ENCODE measurements at regions not wholly inside any gene's neighbourhood (a gene's known extent, or its start where the extent isn't known, plus 50 kb on each side); places are given as distances from the start of the nearest gene placed in this dataset.
"Not testable (repeated sequence)": the region's sequence is repeated elsewhere in the genome, so short reads cannot be mapped to it uniquely, and the experiment has no call there.

GRCh38 chr16:55992551-55992950 is 117.4 kb upstream of the CES5A start:
- Histone ChIP-seq H3K4me3 (ENCODE audit: low read length in 2 of 2) (no peak overlapping the region), H2BK15ac (ENCODE audit: low read length) (no peak overlapping the region), H4K91ac (ENCODE audit: low read depth, low read length, poor library complexity) (no peak overlapping the region), H3K9me3 (replicated peaks in 1 of 2; ENCODE audit: control insufficient read depth in 2 of 2, insufficient read depth in 1 of 2, low read depth in 1 of 2, low read length in 2 of 2) (no peaks in the 10 kb centered on the region), H2BK5ac (ENCODE audit: low read length) (no peak overlapping the region), H3K4me2 (ENCODE audit: insufficient read depth, low read length, poor library complexity, severe bottlenecking) (no peak overlapping the region), H3K18ac (ENCODE audit: low read length) (no peak overlapping the region), H2BK120ac (ENCODE audit: low read depth, low read length) (no peak overlapping the region), H2AFZ (ENCODE audit: low read length) (no peak overlapping the region), H2BK12ac (ENCODE audit: low read length) (no peak overlapping the region), H3K27me3 (ENCODE audit: control insufficient read depth in 3 of 3, insufficient read depth in 3 of 3, low read depth in 1 of 3, low read length in 3 of 3) (no peaks in the 10 kb centered on the region), H2AK5ac (ENCODE audit: low read depth, low read length) (no peak overlapping the region), H3K79me1 (ENCODE audit: low read depth, low read length) (no peaks in the 10 kb centered on the region), H3K14ac (ENCODE audit: low read length) (no peak overlapping the region), H3K27ac (replicated peaks; ENCODE audit: low read length) (no peak overlapping the region), H3K23ac (ENCODE audit: low read depth, low read length, poor library complexity) (no peak overlapping the region), H3K36me3 (replicated peaks in 1 of 2; ENCODE audit: control insufficient read depth in 2 of 2, insufficient read depth in 2 of 2, low read length in 2 of 2) (no peaks in the 10 kb centered on the region), H3K9ac (ENCODE audit: low read depth, low read length, poor library complexity) (no peak overlapping the region), H4K8ac (ENCODE audit: low read depth, low read length) (no peak overlapping the region), H3K4me1 (ENCODE audit: control insufficient read depth in 2 of 2, insufficient read depth in 1 of 2, low read depth in 1 of 2, low read length in 2 of 2) (no peaks in the 10 kb centered on the region), H3K4ac (ENCODE audit: low read length) (no peak overlapping the region)
- DNase-seq (ENCODE audit: low spot score), result no peak
- WGBS, 2 donors (ENCODE audit: extremely low coverage in 2 of 2, insufficient read length in 2 of 2, insufficient replicate concordance in 1 of 2), result no CpG with 5 or more reads among the region's 1 CpG

GRCh38 chr16:55991843-55992242 is 116.7 kb upstream of the CES5A start:
- no CpG with 5 or more reads among the region's 2 CpGs for WGBS, 2 donors (ENCODE audit: extremely low coverage in 2 of 2, insufficient read length in 2 of 2, insufficient replicate concordance in 1 of 2)
- H3K18ac ChIP-seq (ENCODE audit: low read length), result no peak overlapping the region
- H3K4me2 ChIP-seq (ENCODE audit: insufficient read depth, low read length, poor library complexity, severe bottlenecking), result no peak overlapping the region
- no peaks in the 10 kb centered on the region for H3K4me1 ChIP-seq (ENCODE audit: control insufficient read depth in 2 of 2, insufficient read depth in 1 of 2, low read depth in 1 of 2, low read length in 2 of 2)
- no peak overlapping the region for H2AK5ac ChIP-seq (ENCODE audit: low read depth, low read length)
- H3K4me3 ChIP-seq (ENCODE audit: low read length in 2 of 2), result no peak overlapping the region
- H2AFZ ChIP-seq (ENCODE audit: low read length), result no peak overlapping the region
- no peak overlapping the region for H3K4ac ChIP-seq (ENCODE audit: low read length)
- no peak overlapping the region for H4K91ac ChIP-seq (ENCODE audit: low read depth, low read length, poor library complexity)
- DNase-seq (ENCODE audit: low spot score), result no peak
- H3K14ac ChIP-seq (ENCODE audit: low read length), result no peak overlapping the region
- H3K27ac ChIP-seq (replicated peaks; ENCODE audit: low read length), result no peak overlapping the region
- H2BK5ac ChIP-seq (ENCODE audit: low read length), result no peak overlapping the region
- no peak overlapping the region for H2BK15ac ChIP-seq (ENCODE audit: low read length)
- H3K9me3 ChIP-seq (replicated peaks in 1 of 2; ENCODE audit: control insufficient read depth in 2 of 2, insufficient read depth in 1 of 2, low read depth in 1 of 2, low read length in 2 of 2), result no peaks in the 10 kb centered on the region
- H3K27me3 ChIP-seq (ENCODE audit: control insufficient read depth in 3 of 3, insufficient read depth in 3 of 3, low read depth in 1 of 3, low read length in 3 of 3), result no peaks in the 10 kb centered on the region
- no peak overlapping the region for H2BK120ac ChIP-seq (ENCODE audit: low read depth, low read length)
- no peak overlapping the region for H4K8ac ChIP-seq (ENCODE audit: low read depth, low read length)
- H2BK12ac ChIP-seq (ENCODE audit: low read length), result no peak overlapping the region
- no peak overlapping the region for H3K9ac ChIP-seq (ENCODE audit: low read depth, low read length, poor library complexity)
- H3K36me3 ChIP-seq (replicated peaks in 1 of 2; ENCODE audit: control insufficient read depth in 2 of 2, insufficient read depth in 2 of 2, low read length in 2 of 2), result no peaks in the 10 kb centered on the region
- no peak overlapping the region for H3K23ac ChIP-seq (ENCODE audit: low read depth, low read length, poor library complexity)
- no peaks in the 10 kb centered on the region for H3K79me1 ChIP-seq (ENCODE audit: low read depth, low read length)

GRCh38 chr16:55989569-55989907 is 114.4 kb upstream of the CES5A start:
- Histone ChIP-seq H3K9me3 (replicated peaks in 1 of 2; ENCODE audit: control insufficient read depth in 2 of 2, insufficient read depth in 1 of 2, low read depth in 1 of 2, low read length in 2 of 2) (no peaks in the 10 kb centered on the region), H3K4me3 (ENCODE audit: low read length in 2 of 2) (no peak overlapping the region), H2AK5ac (ENCODE audit: low read depth, low read length) (no peak overlapping the region), H3K18ac (ENCODE audit: low read length) (no peak overlapping the region), H2BK15ac (ENCODE audit: low read length) (no peak overlapping the region), H2BK120ac (ENCODE audit: low read depth, low read length) (no peak overlapping the region), H4K91ac (ENCODE audit: low read depth, low read length, poor library complexity) (no peak overlapping the region), H2BK12ac (ENCODE audit: low read length) (no peak overlapping the region), H3K4me2 (ENCODE audit: insufficient read depth, low read length, poor library complexity, severe bottlenecking) (no peak overlapping the region), H3K36me3 (replicated peaks in 1 of 2; ENCODE audit: control insufficient read depth in 2 of 2, insufficient read depth in 2 of 2, low read length in 2 of 2) (no peaks in the 10 kb centered on the region), H3K23ac (ENCODE audit: low read depth, low read length, poor library complexity) (no peak overlapping the region), H4K8ac (ENCODE audit: low read depth, low read length) (no peak overlapping the region), H2BK5ac (ENCODE audit: low read length) (no peak overlapping the region), H3K14ac (ENCODE audit: low read length) (no peak overlapping the region), H3K4me1 (ENCODE audit: control insufficient read depth in 2 of 2, insufficient read depth in 1 of 2, low read depth in 1 of 2, low read length in 2 of 2) (no peaks in the 10 kb centered on the region), H3K4ac (ENCODE audit: low read length) (no peak overlapping the region), H3K27me3 (ENCODE audit: control insufficient read depth in 3 of 3, insufficient read depth in 3 of 3, low read depth in 1 of 3, low read length in 3 of 3) (no peaks in the 10 kb centered on the region), H2AFZ (ENCODE audit: low read length) (no peak overlapping the region), H3K79me1 (ENCODE audit: low read depth, low read length) (no peaks in the 10 kb centered on the region), H3K27ac (replicated peaks; ENCODE audit: low read length) (no peak overlapping the region), H3K9ac (ENCODE audit: low read depth, low read length, poor library complexity) (no peak overlapping the region)
- WGBS, 2 donors (ENCODE audit: extremely low coverage in 2 of 2, insufficient read length in 2 of 2, insufficient replicate concordance in 1 of 2), result no CpG with 5 or more reads among the region's 18 CpGs
- DNase-seq (ENCODE audit: low spot score), result no peak

GRCh38 chr16:55988850-55989568 is 113.8 kb upstream of the CES5A start:
- H4K91ac ChIP-seq (ENCODE audit: low read depth, low read length, poor library complexity); H3K18ac ChIP-seq (ENCODE audit: low read length); H2AFZ ChIP-seq (ENCODE audit: low read length); H3K4me1 ChIP-seq (ENCODE audit: control insufficient read depth in 2 of 2, insufficient read depth in 1 of 2, low read depth in 1 of 2, low read length in 2 of 2); H2BK12ac ChIP-seq (ENCODE audit: low read length); H2BK5ac ChIP-seq (ENCODE audit: low read length); H3K36me3 ChIP-seq (replicated peaks in 1 of 2; ENCODE audit: control insufficient read depth in 2 of 2, insufficient read depth in 2 of 2, low read length in 2 of 2); H4K8ac ChIP-seq (ENCODE audit: low read depth, low read length); H3K4me3 ChIP-seq (ENCODE audit: low read length in 2 of 2); H3K14ac ChIP-seq (ENCODE audit: low read length); H3K4ac ChIP-seq (ENCODE audit: low read length); H3K9me3 ChIP-seq (replicated peaks in 1 of 2; ENCODE audit: control insufficient read depth in 2 of 2, insufficient read depth in 1 of 2, low read depth in 1 of 2, low read length in 2 of 2); H3K4me2 ChIP-seq (ENCODE audit: insufficient read depth, low read length, poor library complexity, severe bottlenecking); H3K9ac ChIP-seq (ENCODE audit: low read depth, low read length, poor library complexity); H2AK5ac ChIP-seq (ENCODE audit: low read depth, low read length); H2BK120ac ChIP-seq (ENCODE audit: low read depth, low read length); H3K79me1 ChIP-seq (ENCODE audit: low read depth, low read length); H3K27ac ChIP-seq (replicated peaks; ENCODE audit: low read length); DNase-seq (ENCODE audit: low spot score); H2BK15ac ChIP-seq (ENCODE audit: low read length); H3K27me3 ChIP-seq (ENCODE audit: control insufficient read depth in 3 of 3, insufficient read depth in 3 of 3, low read depth in 1 of 3, low read length in 3 of 3); H3K23ac ChIP-seq (ENCODE audit: low read depth, low read length, poor library complexity): not testable (repeated sequence)
- no CpG with 5 or more reads among the region's 48 CpGs for WGBS, 2 donors (ENCODE audit: extremely low coverage in 2 of 2, insufficient read length in 2 of 2, insufficient replicate concordance in 1 of 2)

Measured in neuronal stem cell (in vitro differentiated cells).